T-cell (primary cell): ENCODE measurements at regions not wholly inside any gene's neighbourhood (a gene's known extent, or its start where the extent isn't known, plus 50 kb on each side); places are given as distances from the start of the nearest gene placed in this dataset.

Experiments
- ATAC-seq, 4 experiments: fragments of 200-7000 bp in 3 of 4; fragments of 150-1000 bp in 1 of 4; cut with Tn5 transposase; replicated peaks in 1 of 4; 1 replicate in 3 of 4; 2 replicates in 1 of 4; pipeline ENCODE4 v1.10.0; 2021; ENCODE audit warnings: moderate library complexity in 3 of 4, mild to moderate bottlenecking in 2 of 4, moderate number of reproducible peaks in 1 of 4
- CTCF ChIA-PET, 2 donors: fragments of 300-600 bp; sonication (Branson Sonifier 250); formaldehyde crosslinking; loops; one replicate each; lab custom pipeline; 2022; ENCODE audit warnings: antibody characterized with exemption in 2 of 2; lab: Charles Lee
- POLR2A ChIA-PET, 2 donors: fragments of 300-600 bp; sonication (Branson Sonifier 250); formaldehyde crosslinking; loops; one replicate each; lab custom pipeline; 2022; ENCODE audit warnings: antibody characterized with exemption in 2 of 2; lab: Charles Lee
- DNase-seq, 35 experiments: peaks; one replicate each; pipeline versions ENCODE4 v3.0.0 to v3.0.0-alpha.2; 2013 to 2023
- H3K27ac ChIP-seq: one replicate; pipeline ENCODE4 v1.5.1; 2013; ENCODE audit warnings: low read length
- H3K27me3 ChIP-seq, 2 experiments: replicated peaks in 1 of 2; 1 replicate in 1 of 2; 2 replicates in 1 of 2; pipeline versions ENCODE4 v1.6.1 to v1.7.0; 2013; ENCODE audit warnings: low read length in 1 of 2, mixed read lengths in 1 of 2; ENCODE audit not compliant: control insufficient read depth in 2 of 2, insufficient read depth in 2 of 2; ENCODE audit errors: extremely low read depth in 1 of 2
- H3K36me3 ChIP-seq, 2 donors: 1 replicate in 1 of 2; 2 replicates in 1 of 2; pipeline versions ENCODE4 v1.6.1 to v1.7.0; 2013; ENCODE audit warnings: low read length in 1 of 2; ENCODE audit not compliant: control insufficient read depth in 2 of 2, insufficient read depth in 1 of 2; ENCODE audit errors: extremely low read depth in 1 of 2
- H3K4me1 ChIP-seq, 2 experiments: 1 replicate in 1 of 2; 2 replicates in 1 of 2; pipeline versions ENCODE4 v1.6.1 to v1.7.0; 2013; ENCODE audit warnings: low read length in 2 of 2, mixed read lengths in 1 of 2; ENCODE audit not compliant: insufficient read depth in 2 of 2, control insufficient read depth in 1 of 2; ENCODE audit errors: extremely low read depth in 1 of 2
- H3K4me3 ChIP-seq, 2 donors: 1 replicate in 1 of 2; 2 replicates in 1 of 2; pipeline versions ENCODE4 v1.5.1 to v1.7.0; 2013; ENCODE audit warnings: mild to moderate bottlenecking in 2 of 2, low read length in 1 of 2, moderate library complexity in 1 of 2; ENCODE audit not compliant: control insufficient read depth in 1 of 2; ENCODE audit errors: extremely low read depth in 1 of 2
- H3K9me3 ChIP-seq: 2 replicates; pipeline ENCODE4 v1.7.0; 2013
- H3K27ac Mint-ChIP-seq, 2 donors: one replicate each; pipeline ENCODE4 v1.8.0; 2020 to 2021; ENCODE audit warnings: mild to moderate bottlenecking in 2 of 2, mixed read lengths in 2 of 2
- H3K27me3 Mint-ChIP-seq, 2 donors: one replicate each; pipeline ENCODE4 v1.8.0; 2021 to 2022; ENCODE audit warnings: mixed read lengths in 2 of 2
- H3K36me3 Mint-ChIP-seq: one replicate; pipeline ENCODE4 v1.8.0; 2021; ENCODE audit warnings: mixed read lengths
- H3K4me1 Mint-ChIP-seq, 3 donors: one replicate each; pipeline ENCODE4 v1.8.0; 2020 to 2022; ENCODE audit warnings: mixed read lengths in 3 of 3, mild to moderate bottlenecking in 1 of 3
- H3K4me3 Mint-ChIP-seq, 3 donors: one replicate each; pipeline ENCODE4 v1.8.0; 2020 to 2022; ENCODE audit warnings: mild to moderate bottlenecking in 3 of 3, mixed read lengths in 3 of 3, moderate library complexity in 3 of 3
- H3K9me3 Mint-ChIP-seq, 3 donors: one replicate each; pipeline ENCODE4 v1.8.0; 2020 to 2022; ENCODE audit warnings: mixed read lengths in 3 of 3
- WGBS: methylation state at CpG from one replicate; pipeline ENCODE4 v1.1.5; 2013; ENCODE audit warnings: missing lambda C conversion rate; ENCODE audit not compliant: insufficient coverage; 5-methylcytosine and 5-hydroxymethylcytosine counted together

GRCh38 chr11:131275580-131275979, 94.8 kb upstream of the NTM start:
- 74% methylated on average over 4 of the region's 9 CpGs for WGBS
- no peaks in the 10 kb centered on the region for H3K4me1 Mint-ChIP-seq
- DNase-seq (no peak), ATAC-seq (no peak)
- Histone ChIP-seq H3K27ac (no peak overlapping the region), H3K36me3 (no peaks in the 10 kb centered on the region), H3K9me3 (no peaks in the 10 kb centered on the region), H3K4me1 (no peaks in the 10 kb centered on the region), H3K27me3 (no peaks in the 10 kb centered on the region), H3K4me3 (no peak overlapping the region)
- CTCF ChIA-PET, result no interaction called here
- no peak overlapping the region for H3K4me3 Mint-ChIP-seq
- H3K36me3 Mint-ChIP-seq, result no peaks in the 10 kb centered on the region
- H3K9me3 Mint-ChIP-seq, result peaks cover 2 to 24% (median 13%) of the 10 kb centered on the region in 3 donors
- no peak overlapping the region for H3K27ac Mint-ChIP-seq
- POLR2A ChIA-PET, result no interaction called here
- peaks cover 0 to 15% of the 10 kb centered on the region in 2 donors for H3K27me3 Mint-ChIP-seq

- no peak for ATAC-seq
- Histone ChIP-seq H3K27ac (no peak overlapping the region), H3K9me3 (no peaks in the 10 kb centered on the region), H3K4me1 (no peaks in the 10 kb centered on the region), H3K36me3 (no peaks in the 10 kb centered on the region), H3K27me3 (no peaks in the 10 kb centered on the region), H3K4me3 (no peak overlapping the region)
- H3K9me3 Mint-ChIP-seq, result peaks cover 2 to 13% (median 3%) of the 10 kb centered on the region in 3 donors
- WGBS, result 60% methylated on average over 2 of the region's 6 CpGs
- CTCF ChIA-PET, result no interaction called here
- H3K4me3 Mint-ChIP-seq, result no peak overlapping the region
- POLR2A ChIA-PET, result no interaction called here
- no peaks in the 10 kb centered on the region for H3K36me3 Mint-ChIP-seq
- peaks cover 0 to 15% of the 10 kb centered on the region in 2 donors for H3K27me3 Mint-ChIP-seq
- no peaks in the 10 kb centered on the region for H3K4me1 Mint-ChIP-seq
- H3K27ac Mint-ChIP-seq, result no peak overlapping the region
- DNase-seq, result no peak
Observed at GRCh38 chr11:131278472-131278871, 91.9 kb upstream of the NTM start.

GRCh38 chr11:131279654-131280384, 90.6 kb upstream of the NTM start:
- DNase-seq, result no peak
- ChIA-PET CTCF (no interaction called here), POLR2A (no interaction called here)
- no peaks in the 10 kb centered on the region for H3K4me1 Mint-ChIP-seq
- no peak overlapping the region for H3K27ac Mint-ChIP-seq
- Histone ChIP-seq H3K27ac (no peak overlapping the region), H3K9me3 (no peaks in the 10 kb centered on the region), H3K36me3 (no peaks in the 10 kb centered on the region), H3K27me3 (no peaks in the 10 kb centered on the region), H3K4me3 (no peak overlapping the region), H3K4me1 (no peaks in the 10 kb centered on the region)
- no peak for ATAC-seq
- H3K9me3 Mint-ChIP-seq, result peaks cover 0 to 10% (median 0%) of the 10 kb centered on the region in 3 donors
- 100% methylated on average over 1 of the region's 3 CpGs for WGBS
- H3K4me3 Mint-ChIP-seq, result no peak overlapping the region
- H3K36me3 Mint-ChIP-seq, result no peaks in the 10 kb centered on the region
- H3K27me3 Mint-ChIP-seq, result peaks cover 0 to 12% of the 10 kb centered on the region in 2 donors

GRCh38 chr11:131281316-131281715, 89.1 kb upstream of the NTM start:
- Mint-ChIP-seq H3K27ac (no peak overlapping the region), H3K4me3 (no peak overlapping the region), H3K36me3 (no peaks in the 10 kb centered on the region), H3K9me3 (peaks cover 0 to 10% (median 0%) of the 10 kb centered on the region in 3 donors), H3K27me3 (peaks cover 0 to 8% of the 10 kb centered on the region in 2 donors), H3K4me1 (no peaks in the 10 kb centered on the region)
- H3K27me3 ChIP-seq, result no peaks in the 10 kb centered on the region
- no peak for ATAC-seq
- WGBS, result 71% methylated on average over 1 of the region's 3 CpGs
- ChIA-PET CTCF (no interaction called here), POLR2A (no interaction called here)
- no peaks in the 10 kb centered on the region for H3K36me3 ChIP-seq
- no peak overlapping the region for H3K27ac ChIP-seq
- no peaks in the 10 kb centered on the region for H3K4me1 ChIP-seq
- H3K4me3 ChIP-seq, result no peak overlapping the region
- no peaks in the 10 kb centered on the region for H3K9me3 ChIP-seq
- DNase-seq, result no peak

GRCh38 chr11:131284041-131284440, 86.4 kb upstream of the NTM start:
- ChIA-PET POLR2A (no interaction called here), CTCF (no interaction called here)
- Histone ChIP-seq H3K27me3 (no peaks in the 10 kb centered on the region), H3K4me1 (no peaks in the 10 kb centered on the region), H3K4me3 (no peak overlapping the region), H3K36me3 (no peaks in the 10 kb centered on the region), H3K9me3 (no peaks in the 10 kb centered on the region), H3K27ac (no peak overlapping the region)
- Mint-ChIP-seq H3K4me3 (no peak overlapping the region), H3K36me3 (no peaks in the 10 kb centered on the region), H3K4me1 (no peaks in the 10 kb centered on the region), H3K27me3 (no peaks in the 10 kb centered on the region), H3K27ac (no peak overlapping the region), H3K9me3 (peaks cover 0 to 5% (median 0%) of the 10 kb centered on the region in 3 donors)
- WGBS, result 52% methylated on average over 4 of the region's 6 CpGs
- ATAC-seq, result no peak
- no peak for DNase-seq

- WGBS, result 63% methylated on average over 1 of the region's 5 CpGs
Observed at GRCh38 chr11:131288521-131289091, 81.8 kb upstream of the NTM start.

More at GRCh38 chr11:131288521-131289091, 81.8 kb upstream of the NTM start:
- Mint-ChIP-seq H3K4me3 (no peak overlapping the region), H3K9me3 (peaks cover 0 to 7% (median 0%) of the 10 kb centered on the region in 3 donors), H3K36me3 (no peaks in the 10 kb centered on the region), H3K27ac (no peak overlapping the region), H3K4me1 (no peaks in the 10 kb centered on the region), H3K27me3 (peaks cover 0 to 3% of the 10 kb centered on the region in 2 donors)
- Histone ChIP-seq H3K27ac (no peak overlapping the region), H3K27me3 (no peaks in the 10 kb centered on the region), H3K36me3 (no peaks in the 10 kb centered on the region), H3K4me3 (no peak overlapping the region), H3K4me1 (no peaks in the 10 kb centered on the region), H3K9me3 (no peaks in the 10 kb centered on the region)
- POLR2A ChIA-PET, result no interaction called here
- DNase-seq (no peak), ATAC-seq (no peak)
- CTCF ChIA-PET, result no interaction called here
